ENCODE measurements at regions not wholly inside any gene's neighbourhood (a gene's known extent, or its start where the extent isn't known, plus 50 kb on each side); places are given as distances from the start of the nearest gene placed in this dataset.

DNA sequence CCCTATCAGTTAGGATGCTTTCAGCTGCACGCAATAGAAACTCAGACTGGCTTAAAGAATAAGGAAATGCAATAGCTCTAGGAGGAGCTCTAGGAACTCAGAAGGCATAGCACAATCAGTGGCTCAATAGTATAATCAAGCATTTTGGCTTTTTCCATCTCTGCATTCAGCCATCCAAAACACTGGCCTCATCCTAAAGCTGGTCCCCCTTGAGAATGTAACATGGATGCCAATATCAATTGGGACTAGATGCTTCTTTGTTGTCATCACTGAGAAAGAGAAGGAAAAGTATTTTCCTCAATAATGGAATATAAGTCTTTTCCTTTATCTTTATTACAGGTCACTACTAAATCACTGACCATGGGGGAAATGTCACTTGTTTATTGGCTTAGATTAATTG lies 509.5 kb downstream of the PLPP3 start:
- TF ChIP-seq, protein P1, sequence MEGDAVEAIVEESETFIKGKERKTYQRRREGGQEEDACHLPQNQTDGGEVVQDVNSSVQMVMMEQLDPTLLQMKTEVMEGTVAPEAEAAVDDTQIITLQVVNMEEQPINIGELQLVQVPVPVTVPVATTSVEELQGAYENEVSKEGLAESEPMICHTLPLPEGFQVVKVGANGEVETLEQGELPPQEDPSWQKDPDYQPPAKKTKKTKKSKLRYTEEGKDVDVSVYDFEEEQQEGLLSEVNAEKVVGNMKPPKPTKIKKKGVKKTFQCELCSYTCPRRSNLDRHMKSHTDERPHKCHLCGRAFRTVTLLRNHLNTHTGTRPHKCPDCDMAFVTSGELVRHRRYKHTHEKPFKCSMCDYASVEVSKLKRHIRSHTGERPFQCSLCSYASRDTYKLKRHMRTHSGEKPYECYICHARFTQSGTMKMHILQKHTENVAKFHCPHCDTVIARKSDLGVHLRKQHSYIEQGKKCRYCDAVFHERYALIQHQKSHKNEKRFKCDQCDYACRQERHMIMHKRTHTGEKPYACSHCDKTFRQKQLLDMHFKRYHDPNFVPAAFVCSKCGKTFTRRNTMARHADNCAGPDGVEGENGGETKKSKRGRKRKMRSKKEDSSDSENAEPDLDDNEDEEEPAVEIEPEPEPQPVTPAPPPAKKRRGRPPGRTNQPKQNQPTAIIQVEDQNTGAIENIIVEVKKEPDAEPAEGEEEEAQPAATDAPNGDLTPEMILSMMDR (IDR thresholded peaks at IDR 0.05), result no peak
- TF ChIP-seq EZH2phosphoT487 (IDR thresholded peaks at IDR 0.05) (no peak), EZH2 (IDR thresholded peaks at IDR 0.05) (no peak)

Data from neural progenitor cell (in vitro differentiated cells).